HepG2 (cell line): ENCODE measurements at regions not wholly inside any gene's neighbourhood (a gene's known extent, or its start where the extent isn't known, plus 50 kb on each side); places are given as distances from the start of the nearest gene placed in this dataset.

Source experiments
- CTCF ChIP-seq: sonication (generic); formaldehyde crosslinking; IDR thresholded peaks from 2 replicates; pipeline ENCODE4 v1.5.0; 2020; ENCODE audit warnings: mild to moderate bottlenecking, missing genetic modification reagents, moderate library complexity
- FOXK2 ChIP-seq: fragments of 450-650 bp; IDR thresholded peaks from 2 replicates; pipeline ENCODE4 v1.6.1; 2016
- MXI1 ChIP-seq: IDR thresholded peaks from 3 replicates; pipeline ENCODE4 v1.6.1; 2012; ENCODE audit warnings: low read depth, low read length, inconsistent platforms, borderline replicate concordance

GRCh38 chr10:4517746-4518145 is 308.3 kb upstream of the AKR1E2 start:
- no peak for TF ChIP-seq CTCF (CRISPR knock-in tag)
- no peak for TF ChIP-seq FOXK2
- TF ChIP-seq MXI1 = no peak
